A673 (cell line): ENCODE measurements at regions not wholly inside any gene's neighbourhood (a gene's known extent, or its start where the extent isn't known, plus 50 kb on each side); places are given as distances from the start of the nearest gene placed in this dataset.
A peak's percentile ranks its signal among the peaks of the same experiment; 100 is the strongest.

ENCODE experiments used
- BruUV-seq: library from RNA; stranded (reverse); fragments of 400-500 nt; replicated peaks from 2 replicates; lab custom pipeline; 2021; lab: Mats Ljungman, UMichigan
- CTCF ChIA-PET: fragments of 300-600 bp; sonication (Branson Sonifier 250); formaldehyde crosslinking; loops from one replicate; lab custom pipeline; 2022; ENCODE audit warnings: antibody characterized with exemption; lab: Charles Lee
- POLR2A ChIA-PET: fragments of 300-600 bp; sonication (Branson Sonifier 250); formaldehyde crosslinking; loops from one replicate; lab custom pipeline; 2022; ENCODE audit warnings: antibody characterized with exemption; ENCODE audit not compliant: low non-redundant PET; lab: Charles Lee
- DNase-seq: peaks from one replicate; pipeline ENCODE4 v3.0.0-alpha.2; 2015; ENCODE audit warnings: low spot score
- H3K27ac ChIP-seq: fragments of 200-600 bp; sonication (generic); 2 replicates; pipeline ENCODE4 v1.5.1; 2016; ENCODE audit warnings: mixed run types, low read depth, mild to moderate bottlenecking, mixed read lengths, antibody characterized with exemption, low read length; ENCODE audit not compliant: poor library complexity, severe bottlenecking
- H3K27me3 ChIP-seq: fragments of 200-600 bp; sonication (generic); replicated peaks from 2 replicates; pipeline ENCODE4 v1.6.1; 2017; ENCODE audit warnings: mixed run types, low read depth, mild to moderate bottlenecking, mixed read lengths, antibody characterized with exemption, low read length; ENCODE audit not compliant: insufficient read depth, poor library complexity
- H3K36me3 ChIP-seq: fragments of 200-600 bp; sonication (generic); 2 replicates; pipeline ENCODE4 v1.6.1; 2016; ENCODE audit warnings: mixed run types, mild to moderate bottlenecking, mixed read lengths, antibody characterized with exemption, low read length; ENCODE audit not compliant: insufficient read depth, poor library complexity, severe bottlenecking
- H3K4me1 ChIP-seq: fragments of 200-600 bp; sonication (generic); 2 replicates; pipeline ENCODE4 v1.6.1; 2017; ENCODE audit warnings: mixed run types, mild to moderate bottlenecking, mixed read lengths, antibody characterized with exemption, low read length; ENCODE audit not compliant: insufficient read depth, poor library complexity, severe bottlenecking
- H3K4me3 ChIP-seq: fragments of 200-600 bp; sonication (generic); 2 replicates; pipeline ENCODE4 v1.5.1; 2016; ENCODE audit warnings: low read depth, mixed run types, mild to moderate bottlenecking, mixed read lengths, low read length; ENCODE audit not compliant: poor library complexity, severe bottlenecking
- H3K9me3 ChIP-seq: fragments of 200-600 bp; sonication (generic); 2 replicates; pipeline ENCODE4 v1.6.1; 2016; ENCODE audit warnings: mixed run types, low read depth, mild to moderate bottlenecking, mixed read lengths, antibody characterized with exemption, low read length; ENCODE audit not compliant: poor library complexity, severe bottlenecking
- EZH2 ChIP-seq: fragments of 200-600 bp; sonication (generic); IDR thresholded peaks from 2 replicates; pipeline ENCODE4 v1.6.1; 2017; ENCODE audit warnings: borderline replicate concordance, low read depth, mild to moderate bottlenecking, mixed read lengths, antibody characterized with exemption, low read length; ENCODE audit not compliant: poor library complexity, severe bottlenecking
- intact Hi-C: fragments of 100-400 bp; cut with micrococcal nuclease; formaldehyde crosslinking; loops from one replicate; pipeline ENCODE4 v1.10.0; 2022; ENCODE audit not compliant: unreplicated experiment
- TF ChIP-seq, protein P1 (sequence below): fragments of 300-800, 200-600 bp; sonication (generic); conservative IDR thresholded peaks from 2 replicates; pipeline ENCODE4 v1.5.1; 2017; ENCODE audit warnings: low read depth, mild to moderate bottlenecking, antibody characterized with exemption, low read length, moderate library complexity, mixed read lengths

DNA sequence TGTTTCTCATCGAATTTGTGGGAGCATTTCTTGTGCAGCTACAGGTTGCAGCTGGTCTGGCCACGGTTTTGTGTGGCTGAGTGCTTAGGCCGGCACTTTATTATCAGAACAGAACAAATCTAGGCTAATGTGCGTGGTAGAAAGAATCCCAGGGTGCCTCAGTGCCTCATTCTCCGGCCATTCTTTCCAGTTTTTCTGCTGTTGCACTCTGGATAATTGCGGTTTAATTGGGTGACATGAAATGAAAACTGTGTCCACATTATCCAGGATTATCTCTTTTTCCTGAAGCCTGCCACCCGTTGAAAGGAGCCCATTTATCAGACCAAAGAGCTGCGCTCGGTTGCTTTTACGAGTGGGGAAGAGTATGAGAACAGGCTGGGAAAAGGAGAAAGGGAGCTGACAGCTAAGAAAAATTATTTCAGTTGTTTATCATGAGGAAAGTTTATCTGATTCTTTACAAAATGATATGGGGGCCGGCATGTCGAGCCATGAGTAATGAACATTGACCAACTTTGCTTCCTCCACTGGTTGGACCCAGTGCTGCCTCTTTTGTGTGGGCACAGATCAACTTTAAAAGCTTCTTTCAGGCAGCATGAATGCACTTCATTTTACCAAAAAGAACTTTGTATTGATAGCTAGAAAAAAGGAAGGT lies 117.0 kb upstream of the SOX21 start:
- H3K9me3 ChIP-seq, result no peaks in the 10 kb centered on the region
- intact Hi-C loops, result no loop called here
- no peak overlapping the region for H3K4me3 ChIP-seq
- ChIA-PET POLR2A (no interaction called here), CTCF (no interaction called here)
- BruUV-seq, result no TSS peak
- H3K36me3 ChIP-seq, result no peaks in the 10 kb centered on the region
- no peak overlapping the region for H3K27ac ChIP-seq
- TF ChIP-seq, protein P1, sequence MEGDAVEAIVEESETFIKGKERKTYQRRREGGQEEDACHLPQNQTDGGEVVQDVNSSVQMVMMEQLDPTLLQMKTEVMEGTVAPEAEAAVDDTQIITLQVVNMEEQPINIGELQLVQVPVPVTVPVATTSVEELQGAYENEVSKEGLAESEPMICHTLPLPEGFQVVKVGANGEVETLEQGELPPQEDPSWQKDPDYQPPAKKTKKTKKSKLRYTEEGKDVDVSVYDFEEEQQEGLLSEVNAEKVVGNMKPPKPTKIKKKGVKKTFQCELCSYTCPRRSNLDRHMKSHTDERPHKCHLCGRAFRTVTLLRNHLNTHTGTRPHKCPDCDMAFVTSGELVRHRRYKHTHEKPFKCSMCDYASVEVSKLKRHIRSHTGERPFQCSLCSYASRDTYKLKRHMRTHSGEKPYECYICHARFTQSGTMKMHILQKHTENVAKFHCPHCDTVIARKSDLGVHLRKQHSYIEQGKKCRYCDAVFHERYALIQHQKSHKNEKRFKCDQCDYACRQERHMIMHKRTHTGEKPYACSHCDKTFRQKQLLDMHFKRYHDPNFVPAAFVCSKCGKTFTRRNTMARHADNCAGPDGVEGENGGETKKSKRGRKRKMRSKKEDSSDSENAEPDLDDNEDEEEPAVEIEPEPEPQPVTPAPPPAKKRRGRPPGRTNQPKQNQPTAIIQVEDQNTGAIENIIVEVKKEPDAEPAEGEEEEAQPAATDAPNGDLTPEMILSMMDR, result no peak
- no peak for TF ChIP-seq EZH2
- DNase-seq, result no peak
- no peaks in the 10 kb centered on the region for H3K27me3 ChIP-seq
- H3K4me1 ChIP-seq, result no peaks in the 10 kb centered on the region

DNA sequence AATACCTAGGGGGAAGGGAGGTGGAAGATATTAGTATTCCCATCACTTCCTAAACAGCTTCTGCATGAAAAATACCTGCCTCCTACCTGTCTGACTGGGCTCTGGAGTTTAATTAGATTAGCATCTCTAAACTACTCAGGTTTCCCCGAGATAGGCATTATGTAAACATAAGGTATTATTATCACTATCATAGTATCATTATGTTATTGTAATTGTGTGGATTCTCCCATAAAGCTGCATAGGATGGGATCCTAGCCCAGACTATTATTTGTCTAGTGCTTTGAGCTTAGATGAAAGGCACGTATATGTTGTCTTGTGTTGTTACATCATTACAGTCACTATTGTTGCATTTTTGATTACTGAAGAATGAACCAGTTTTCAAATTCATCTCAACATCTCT lies 115.2 kb upstream of the SOX21 start:
- ChIA-PET POLR2A (interaction anchor here (0.5 kb wide), 1 partner anchor 1416 kb away, joined by 21 read pairs; no protein-coding TSS in a partner anchor), CTCF (no interaction called here)
- no TSS peak for BruUV-seq
- H3K4me1 ChIP-seq, result no peaks in the 10 kb centered on the region
- H3K27me3 ChIP-seq, result no peaks in the 10 kb centered on the region
- intact Hi-C loops, result no loop called here
- no peak overlapping the region for H3K27ac ChIP-seq
- H3K9me3 ChIP-seq, result no peaks in the 10 kb centered on the region
- H3K36me3 ChIP-seq, result no peaks in the 10 kb centered on the region
- TF ChIP-seq EZH2, result no peak
- TF ChIP-seq, protein P1, result no peak
- H3K4me3 ChIP-seq, result no peak overlapping the region
- DNase-seq, result no peak

DNA sequence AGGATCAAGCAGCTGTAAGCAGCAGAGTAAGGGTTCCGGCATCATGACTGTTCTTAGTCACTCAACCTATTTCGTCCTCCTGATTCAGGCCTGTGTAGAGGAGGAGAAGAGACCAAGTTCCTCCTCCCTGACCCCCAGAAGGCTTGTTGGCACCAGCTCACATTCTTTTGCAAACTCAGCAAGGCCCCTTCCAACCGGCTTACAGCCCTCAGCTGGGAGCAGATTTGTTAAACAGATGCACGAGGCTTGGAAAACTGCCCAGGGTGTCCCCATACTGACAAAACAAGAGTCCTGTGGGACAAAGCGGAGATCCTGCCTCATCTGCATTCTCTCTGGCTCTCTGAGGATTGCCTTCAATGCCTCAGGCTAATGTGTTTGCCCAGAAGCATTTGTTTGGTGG lies 113.2 kb upstream of the SOX21 start:
- peak; percentile 79 for DNase-seq
- Histone ChIP-seq H3K4me3 (no peak overlapping the region), H3K27me3 (no peaks in the 10 kb centered on the region), H3K27ac (no peak overlapping the region), H3K4me1 (no peaks in the 10 kb centered on the region), H3K9me3 (no peaks in the 10 kb centered on the region), H3K36me3 (no peaks in the 10 kb centered on the region)
- intact Hi-C loops, result no loop called here
- no TSS peak for BruUV-seq
- TF ChIP-seq EZH2, result no peak
- TF ChIP-seq, protein P1, result no peak
- ChIA-PET POLR2A (no interaction called here), CTCF (no interaction called here)
